Activated B cell treated with CpG ODN at 0.5 μM for 24 hours (primary cell): ENCODE measurements at regions not wholly inside any gene's neighbourhood (a gene's known extent, or its start where the extent isn't known, plus 50 kb on each side); places are given as distances from the start of the nearest gene placed in this dataset.

Experiments used
- ATAC-seq: fragments of 200-7000 bp; cut with Tn5 transposase; one replicate; pipeline ENCODE4 v1.10.0; 2021; ENCODE audit warnings: low read depth, mild to moderate bottlenecking, moderate library complexity
- CTCF ChIA-PET: fragments of 350-600 bp; sonication (Branson Sonifier 250); formaldehyde crosslinking; loops from one replicate; lab custom pipeline; 2021; ENCODE audit warnings: antibody characterized with exemption; lab: Charles Lee
- POLR2A ChIA-PET: fragments of 350-600 bp; sonication (Branson Sonifier 250); formaldehyde crosslinking; loops from one replicate; lab custom pipeline; 2021; ENCODE audit warnings: antibody characterized with exemption; lab: Charles Lee
- DNase-seq: peaks from one replicate; pipeline ENCODE4 v3.0.0; 2022
- H3K27ac Mint-ChIP-seq: one replicate; pipeline ENCODE4 v1.8.0; 2020; ENCODE audit warnings: mixed read lengths
- H3K27me3 Mint-ChIP-seq: one replicate; pipeline ENCODE4 v1.8.0; 2021; ENCODE audit warnings: mixed read lengths
- H3K36me3 Mint-ChIP-seq: one replicate; pipeline ENCODE4 v1.8.0; 2021; ENCODE audit warnings: low read depth, mixed read lengths
- H3K4me1 Mint-ChIP-seq: one replicate; pipeline ENCODE4 v1.8.0; 2021; ENCODE audit warnings: mixed read lengths
- H3K4me3 Mint-ChIP-seq: one replicate; pipeline ENCODE4 v1.8.0; 2020; ENCODE audit warnings: mild to moderate bottlenecking, mixed read lengths
- H3K9me3 Mint-ChIP-seq: one replicate; pipeline ENCODE4 v1.8.0; 2020; ENCODE audit warnings: mixed read lengths
- intact Hi-C: fragments of 100-400 bp; cut with micrococcal nuclease; formaldehyde crosslinking; loops from one replicate; pipeline ENCODE4 v1.15.1; 2024
- TF ChIP-seq, protein P1 (sequence below): fragments of 200-600 bp; IDR thresholded peaks from one replicate; pipeline ENCODE4 v1.8.0; 2022; ENCODE audit warnings: antibody characterized with exemption, mild to moderate bottlenecking

DNA sequence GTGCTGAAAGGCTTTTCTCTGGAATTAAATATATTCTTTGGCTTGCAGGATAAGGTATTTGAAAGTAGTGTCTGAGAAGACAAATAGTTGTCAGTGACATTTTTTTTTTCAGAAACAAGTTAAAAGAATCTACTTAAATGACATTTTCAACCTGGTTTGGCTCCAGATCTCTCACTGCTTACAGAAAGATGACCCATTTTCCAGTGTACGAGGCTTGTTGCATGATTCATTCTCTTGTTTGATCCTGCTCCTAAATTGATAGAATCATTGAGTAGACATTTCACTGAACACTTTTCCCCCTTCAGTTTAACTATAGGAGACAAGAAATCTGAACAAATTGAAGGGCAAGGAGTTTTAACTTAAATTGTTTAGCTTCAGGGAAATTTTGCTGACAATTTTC is 546.1 kb downstream of the ZNF608 start:
- CTCF ChIA-PET, result no interaction called here

DNA sequence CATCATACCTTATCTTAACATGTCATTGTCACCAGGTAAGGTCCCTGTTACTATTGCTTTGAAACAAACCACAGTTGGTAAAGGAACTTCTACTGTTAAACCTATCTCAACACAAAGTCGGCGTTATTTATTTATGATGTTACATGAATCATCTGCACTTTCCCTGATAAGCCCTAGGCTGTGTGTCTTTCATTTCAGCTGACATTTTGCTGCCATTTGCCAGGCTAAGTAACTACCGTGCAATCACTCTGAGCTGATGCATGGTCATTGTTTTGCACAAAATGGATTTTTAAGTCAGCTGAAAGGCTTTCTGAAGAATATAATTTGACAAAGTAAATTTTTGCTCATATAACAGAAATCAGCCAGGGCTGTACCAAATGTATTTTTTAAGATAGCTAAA is 546.5 kb downstream of the ZNF608 start:
- ATAC-seq, result no peak
- DNase-seq, result no peak
- TF ChIP-seq, protein P1, sequence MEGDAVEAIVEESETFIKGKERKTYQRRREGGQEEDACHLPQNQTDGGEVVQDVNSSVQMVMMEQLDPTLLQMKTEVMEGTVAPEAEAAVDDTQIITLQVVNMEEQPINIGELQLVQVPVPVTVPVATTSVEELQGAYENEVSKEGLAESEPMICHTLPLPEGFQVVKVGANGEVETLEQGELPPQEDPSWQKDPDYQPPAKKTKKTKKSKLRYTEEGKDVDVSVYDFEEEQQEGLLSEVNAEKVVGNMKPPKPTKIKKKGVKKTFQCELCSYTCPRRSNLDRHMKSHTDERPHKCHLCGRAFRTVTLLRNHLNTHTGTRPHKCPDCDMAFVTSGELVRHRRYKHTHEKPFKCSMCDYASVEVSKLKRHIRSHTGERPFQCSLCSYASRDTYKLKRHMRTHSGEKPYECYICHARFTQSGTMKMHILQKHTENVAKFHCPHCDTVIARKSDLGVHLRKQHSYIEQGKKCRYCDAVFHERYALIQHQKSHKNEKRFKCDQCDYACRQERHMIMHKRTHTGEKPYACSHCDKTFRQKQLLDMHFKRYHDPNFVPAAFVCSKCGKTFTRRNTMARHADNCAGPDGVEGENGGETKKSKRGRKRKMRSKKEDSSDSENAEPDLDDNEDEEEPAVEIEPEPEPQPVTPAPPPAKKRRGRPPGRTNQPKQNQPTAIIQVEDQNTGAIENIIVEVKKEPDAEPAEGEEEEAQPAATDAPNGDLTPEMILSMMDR, result no peak
- no peak overlapping the region for H3K27ac Mint-ChIP-seq
- POLR2A ChIA-PET, result no interaction called here
- no peak overlapping the region for H3K4me3 Mint-ChIP-seq
- CTCF ChIA-PET, result no interaction called here
- no peaks in the 10 kb centered on the region for H3K27me3 Mint-ChIP-seq
- peaks cover 4% of the 10 kb centered on the region for H3K36me3 Mint-ChIP-seq
- no peaks in the 10 kb centered on the region for H3K4me1 Mint-ChIP-seq
- peaks cover 11% of the 10 kb centered on the region for H3K9me3 Mint-ChIP-seq
- intact Hi-C loops, result no loop called here

More for the DNA sequence above, 546.1 kb downstream of the ZNF608 start:
- no peak overlapping the region for H3K4me3 Mint-ChIP-seq
- ATAC-seq (no peak), DNase-seq (no peak)
- TF ChIP-seq, protein P1, result no peak
- no peaks in the 10 kb centered on the region for H3K4me1 Mint-ChIP-seq
- intact Hi-C loops, result no loop called here
- H3K9me3 Mint-ChIP-seq, result peaks cover 11% of the 10 kb centered on the region
- POLR2A ChIA-PET, result no interaction called here
- no peaks in the 10 kb centered on the region for H3K27me3 Mint-ChIP-seq
- no peak overlapping the region for H3K27ac Mint-ChIP-seq
- peaks cover 4% of the 10 kb centered on the region for H3K36me3 Mint-ChIP-seq

DNA sequence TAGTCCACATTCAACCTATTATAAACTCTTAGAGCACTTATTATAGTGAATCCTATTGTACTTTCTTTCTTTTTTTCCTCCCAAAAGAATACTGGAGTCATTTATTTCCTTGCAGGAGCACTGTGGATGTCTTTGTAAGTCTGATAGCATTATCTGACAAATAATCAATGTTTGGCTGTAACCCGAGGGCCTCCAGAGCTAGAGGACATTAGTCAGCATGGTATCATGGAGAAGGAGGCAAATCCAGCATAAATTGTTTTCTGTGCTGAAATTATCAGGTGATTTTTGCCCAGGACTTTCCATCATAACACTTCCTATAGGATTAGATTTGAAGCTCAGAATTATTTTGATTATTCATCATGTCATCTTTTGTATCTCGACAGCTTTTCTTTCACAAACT is 551.0 kb downstream of the ZNF608 start:
- Mint-ChIP-seq H3K4me3 (no peak overlapping the region), H3K4me1 (no peaks in the 10 kb centered on the region), H3K27me3 (no peaks in the 10 kb centered on the region), H3K36me3 (no peaks in the 10 kb centered on the region), H3K27ac (no peak overlapping the region), H3K9me3 (no peaks in the 10 kb centered on the region)
- no peak for DNase-seq
- intact Hi-C loops, result no loop called here
- CTCF ChIA-PET, result no interaction called here
- no peak for ATAC-seq
- TF ChIP-seq, protein P1, result no peak
- POLR2A ChIA-PET, result no interaction called here

DNA sequence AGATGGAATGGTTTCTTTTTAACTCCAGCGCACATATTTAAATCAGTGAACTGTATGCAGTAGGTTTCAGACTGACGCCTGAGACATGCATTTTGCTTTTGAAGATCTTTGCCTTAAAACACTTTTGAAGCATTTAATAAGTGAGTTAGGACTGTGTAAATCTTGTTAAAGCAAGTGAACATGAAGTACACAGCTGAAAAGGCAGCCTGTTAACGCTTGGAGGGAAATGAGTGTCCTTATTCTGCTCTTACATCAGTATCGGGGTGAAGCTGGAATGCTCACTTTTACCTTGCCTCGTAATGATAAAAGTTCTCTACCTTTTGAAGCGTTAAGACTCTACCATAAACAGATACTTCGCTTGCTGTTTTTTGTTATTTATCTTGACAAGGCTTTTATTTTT is 552.2 kb downstream of the ZNF608 start:
- Mint-ChIP-seq H3K4me3 (no peak overlapping the region), H3K27ac (no peak overlapping the region), H3K36me3 (no peaks in the 10 kb centered on the region), H3K27me3 (peaks cover 2% of the 10 kb centered on the region), H3K4me1 (no peaks in the 10 kb centered on the region), H3K9me3 (no peaks in the 10 kb centered on the region)
- ChIA-PET POLR2A (no interaction called here), CTCF (no interaction called here)
- ATAC-seq, result no peak
- TF ChIP-seq, protein P1, result no peak
- intact Hi-C loops, result no loop called here
- no peak for DNase-seq

DNA sequence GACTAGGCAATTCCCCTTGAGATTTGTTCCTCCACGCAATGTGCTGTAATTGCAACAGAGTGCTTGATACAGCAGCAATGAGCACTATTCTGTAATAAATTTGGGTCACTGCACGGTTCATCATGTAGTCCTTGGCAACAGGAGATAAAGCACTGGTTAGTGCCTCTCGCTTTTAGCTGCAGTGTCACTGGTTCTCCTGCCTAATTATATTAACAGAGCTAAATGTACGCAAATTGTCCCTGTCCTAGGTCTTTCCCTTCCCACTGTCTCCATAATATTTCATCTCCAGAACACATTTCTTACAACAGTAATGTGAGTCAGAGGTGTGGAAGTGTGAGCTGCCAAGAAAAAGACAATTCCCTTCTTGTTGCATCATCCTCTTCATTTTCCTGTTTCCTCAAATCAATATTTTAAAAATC is 553.1 kb downstream of the ZNF608 start:
- TF ChIP-seq, protein P1, result no peak
- no peak for ATAC-seq
- peaks cover 2% of the 10 kb centered on the region for H3K27me3 Mint-ChIP-seq
- intact Hi-C loops, result no loop called here
- H3K9me3 Mint-ChIP-seq, result no peaks in the 10 kb centered on the region
- no peaks in the 10 kb centered on the region for H3K36me3 Mint-ChIP-seq
- no peak overlapping the region for H3K4me3 Mint-ChIP-seq
- ChIA-PET CTCF (no interaction called here), POLR2A (no interaction called here)
- DNase-seq, result no peak
- no peak overlapping the region for H3K27ac Mint-ChIP-seq
- H3K4me1 Mint-ChIP-seq, result no peaks in the 10 kb centered on the region
